ENCODE measurements at regions not wholly inside any gene's neighbourhood (a gene's known extent, or its start where the extent isn't known, plus 50 kb on each side); places are given as distances from the start of the nearest gene placed in this dataset.

GRCh38 chr12:125208334-125208733 is 143.1 kb downstream of the AACS start:
- no peak for TF ChIP-seq CTCF (IDR thresholded peaks at IDR 0.05 in 4 of 5, conservative IDR thresholded peaks at IDR 0.05 in 1 of 5)
- TF ChIP-seq POLR2A (IDR thresholded peaks at IDR 0.05) = no peak

Data from gastrocnemius medialis (tissue), 4 donors.